ENCODE measurements at regions not wholly inside any gene's neighbourhood (a gene's known extent, or its start where the extent isn't known, plus 50 kb on each side); places are given as distances from the start of the nearest gene placed in this dataset.

- CTCF ChIA-PET, result interaction anchor here (1.0 to 1.5 kb wide), 2 partner anchors 13 to 83 kb away, joined by 3 to 5 read pairs; no protein-coding TSS in a partner anchor
These were observed 506.6 kb upstream of the TMEM132C start for GRCh38 chr12:127760357-127760756.

GRCh38 chr12:127760996-127761395 lies 506.0 kb upstream of the TMEM132C start:
- H3K27me3 ChIP-seq (replicated peaks in 2 of 5; ENCODE audit: control insufficient read depth in 4 of 5, insufficient read depth in 5 of 5, low read length in 4 of 5), result no peaks in the 10 kb centered on the region
- no peak for DNase-seq
- no peaks in the 10 kb centered on the region for H3K36me3 ChIP-seq (ENCODE audit: control insufficient read depth in 4 of 4, insufficient read depth in 4 of 4, low read length in 3 of 4)
- 93% methylated on average over 19 of the region's 22 CpGs for WGBS (ENCODE audit: insufficient coverage)
- no peak overlapping the region for H3K27ac ChIP-seq (ENCODE audit: insufficient read depth in 1 of 2, low read depth in 1 of 2, low read length in 2 of 2, poor library complexity in 1 of 2, severe bottlenecking in 2 of 2)
- ChIA-PET POLR2A (interaction anchor here (0.6 kb wide), 1 partner anchor 17 kb away, joined by 3 read pairs; no protein-coding TSS in a partner anchor), CTCF (interaction anchor here (0.6 to 1.5 kb wide), 4 partner anchors 9 to 84 kb away, joined by 3 to 6 read pairs (median 4); no protein-coding TSS in a partner anchor)
- H3K4me3 ChIP-seq (ENCODE audit: control insufficient read depth in 1 of 7, extremely low read depth in 1 of 7, insufficient read depth in 4 of 7, low read depth in 2 of 7, low read length in 6 of 7), result peak overlapping the region in 1 of 7 experiments; percentile 61
- peaks cover 0 to 11% (median 2%) of the 10 kb centered on the region in 4 experiments for H3K4me1 ChIP-seq (ENCODE audit: control extremely low read depth in 1 of 4, control insufficient read depth in 4 of 4, insufficient read depth in 4 of 4, low read length in 3 of 4)
- H3K9me3 ChIP-seq (ENCODE audit: control extremely low read depth in 1 of 5, control insufficient read depth in 4 of 5, insufficient read depth in 2 of 5, low read depth in 1 of 5, low read length in 4 of 5), result peaks cover 0 to 5% (median 0%) of the 10 kb centered on the region in 5 experiments

More at GRCh38 chr12:127760357-127760756, 506.6 kb upstream of the TMEM132C start:
- Histone ChIP-seq H3K4me1 (ENCODE audit: control extremely low read depth in 1 of 4, control insufficient read depth in 4 of 4, insufficient read depth in 4 of 4, low read length in 3 of 4) (peaks cover 0 to 11% (median 2%) of the 10 kb centered on the region in 4 experiments), H3K4me3 (ENCODE audit: control insufficient read depth in 1 of 7, extremely low read depth in 1 of 7, insufficient read depth in 4 of 7, low read depth in 2 of 7, low read length in 6 of 7) (no peak overlapping the region), H3K36me3 (ENCODE audit: control insufficient read depth in 4 of 4, insufficient read depth in 4 of 4, low read length in 3 of 4) (no peaks in the 10 kb centered on the region), H3K27ac (ENCODE audit: insufficient read depth in 1 of 2, low read depth in 1 of 2, low read length in 2 of 2, poor library complexity in 1 of 2, severe bottlenecking in 2 of 2) (no peak overlapping the region), H3K27me3 (replicated peaks in 2 of 5; ENCODE audit: control insufficient read depth in 4 of 5, insufficient read depth in 5 of 5, low read length in 4 of 5) (no peaks in the 10 kb centered on the region), H3K9me3 (ENCODE audit: control extremely low read depth in 1 of 5, control insufficient read depth in 4 of 5, insufficient read depth in 2 of 5, low read depth in 1 of 5, low read length in 4 of 5) (peaks cover 0 to 7% (median 0%) of the 10 kb centered on the region in 5 experiments)
- 98% methylated on average over 6 of the region's 14 CpGs for WGBS (ENCODE audit: insufficient coverage)
- no peak for DNase-seq
- POLR2A ChIA-PET, result interaction anchor here (0.6 kb wide), 1 partner anchor 18 kb away, joined by 3 read pairs; no protein-coding TSS in a partner anchor

DNA sequence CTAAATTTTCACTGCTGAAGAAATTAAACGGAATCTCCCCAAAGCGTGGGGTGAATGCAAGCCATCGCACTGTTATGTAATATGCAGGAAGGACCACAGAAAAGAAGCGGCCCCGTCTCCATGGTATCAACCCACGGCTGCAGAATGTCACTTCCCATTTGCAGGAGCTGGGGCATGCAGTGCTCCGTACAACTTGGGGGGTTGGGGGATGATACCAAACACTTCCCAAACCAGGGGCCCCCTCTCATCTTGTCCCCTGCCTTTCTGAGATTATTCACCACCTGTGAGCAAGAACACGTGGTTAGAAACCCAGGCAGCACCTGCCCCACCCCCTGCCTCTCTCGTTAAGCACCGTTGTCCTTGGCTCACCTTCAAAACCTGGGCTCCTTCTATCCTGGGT lies 505.1 kb upstream of the TMEM132C start:
- ChIA-PET POLR2A (interaction anchor here (0.5 kb wide), 1 partner anchor 297 kb away, joined by 4 read pairs; no protein-coding TSS in a partner anchor), CTCF (interaction anchor here (1.0 to 1.5 kb wide), 3 partner anchors 48 to 478 kb away, joined by 3 to 5 read pairs (median 3); no protein-coding TSS in a partner anchor)
- peaks cover 0 to 5% (median 0%) of the 10 kb centered on the region in 5 experiments for H3K9me3 ChIP-seq (ENCODE audit: control extremely low read depth in 1 of 5, control insufficient read depth in 4 of 5, insufficient read depth in 2 of 5, low read depth in 1 of 5, low read length in 4 of 5)
- peaks cover 0 to 11% (median 2%) of the 10 kb centered on the region in 4 experiments for H3K4me1 ChIP-seq (ENCODE audit: control extremely low read depth in 1 of 4, control insufficient read depth in 4 of 4, insufficient read depth in 4 of 4, low read length in 3 of 4)
- peak overlapping the region in 3 of 7 experiments; percentile 36 to 61 (median 60) for H3K4me3 ChIP-seq (ENCODE audit: control insufficient read depth in 1 of 7, extremely low read depth in 1 of 7, insufficient read depth in 4 of 7, low read depth in 2 of 7, low read length in 6 of 7)
- no peaks in the 10 kb centered on the region for H3K27me3 ChIP-seq (replicated peaks in 2 of 5; ENCODE audit: control insufficient read depth in 4 of 5, insufficient read depth in 5 of 5, low read length in 4 of 5)
- H3K36me3 ChIP-seq (ENCODE audit: control insufficient read depth in 4 of 4, insufficient read depth in 4 of 4, low read length in 3 of 4), result no peaks in the 10 kb centered on the region
- WGBS (ENCODE audit: insufficient coverage), result 3% methylated on average over 10 of the region's 10 CpGs
- peak overlapping the region in 1 of 2 experiments; percentile 20 for H3K27ac ChIP-seq (ENCODE audit: insufficient read depth in 1 of 2, low read depth in 1 of 2, low read length in 2 of 2, poor library complexity in 1 of 2, severe bottlenecking in 2 of 2)
- peak; percentile 58 to 90 (median 86) for DNase-seq

GRCh38 chr12:127767656-127768055 lies 499.3 kb upstream of the TMEM132C start:
- WGBS (ENCODE audit: insufficient coverage), result 100% methylated on average over 1 of the region's 1 CpG
- H3K9me3 ChIP-seq (ENCODE audit: control extremely low read depth in 1 of 5, control insufficient read depth in 4 of 5, insufficient read depth in 2 of 5, low read depth in 1 of 5, low read length in 4 of 5), result peaks cover 0 to 5% (median 0%) of the 10 kb centered on the region in 5 experiments
- no peak overlapping the region for H3K4me3 ChIP-seq (ENCODE audit: control insufficient read depth in 1 of 7, extremely low read depth in 1 of 7, insufficient read depth in 4 of 7, low read depth in 2 of 7, low read length in 6 of 7)
- POLR2A ChIA-PET, result no interaction called here
- CTCF ChIA-PET, result interaction anchor here (1.4 kb wide), 1 partner anchor 18 kb away, joined by 3 read pairs; no protein-coding TSS in a partner anchor
- H3K36me3 ChIP-seq (ENCODE audit: control insufficient read depth in 4 of 4, insufficient read depth in 4 of 4, low read length in 3 of 4), result no peaks in the 10 kb centered on the region
- H3K4me1 ChIP-seq (ENCODE audit: control extremely low read depth in 1 of 4, control insufficient read depth in 4 of 4, insufficient read depth in 4 of 4, low read length in 3 of 4), result peaks cover 0 to 15% (median 2%) of the 10 kb centered on the region in 4 experiments
- no peaks in the 10 kb centered on the region for H3K27me3 ChIP-seq (replicated peaks in 2 of 5; ENCODE audit: control insufficient read depth in 4 of 5, insufficient read depth in 5 of 5, low read length in 4 of 5)
- DNase-seq, result no peak
- H3K27ac ChIP-seq (ENCODE audit: insufficient read depth in 1 of 2, low read depth in 1 of 2, low read length in 2 of 2, poor library complexity in 1 of 2, severe bottlenecking in 2 of 2), result no peak overlapping the region

- ChIA-PET CTCF (interaction anchor here (0.6 to 1.3 kb wide), 2 partner anchors 9 to 21 kb away, joined by 4 to 6 read pairs; no protein-coding TSS in a partner anchor), POLR2A (no interaction called here)
- peaks cover 0 to 15% (median 2%) of the 10 kb centered on the region in 4 experiments for H3K4me1 ChIP-seq (ENCODE audit: control extremely low read depth in 1 of 4, control insufficient read depth in 4 of 4, insufficient read depth in 4 of 4, low read length in 3 of 4)
- H3K4me3 ChIP-seq (ENCODE audit: control insufficient read depth in 1 of 7, extremely low read depth in 1 of 7, insufficient read depth in 4 of 7, low read depth in 2 of 7, low read length in 6 of 7), result no peak overlapping the region
- no peaks in the 10 kb centered on the region for H3K36me3 ChIP-seq (ENCODE audit: control insufficient read depth in 4 of 4, insufficient read depth in 4 of 4, low read length in 3 of 4)
- H3K9me3 ChIP-seq (ENCODE audit: control extremely low read depth in 1 of 5, control insufficient read depth in 4 of 5, insufficient read depth in 2 of 5, low read depth in 1 of 5, low read length in 4 of 5), result no peaks in the 10 kb centered on the region
- H3K27me3 ChIP-seq (replicated peaks in 2 of 5; ENCODE audit: control insufficient read depth in 4 of 5, insufficient read depth in 5 of 5, low read length in 4 of 5), result no peaks in the 10 kb centered on the region
- DNase-seq, result peak; percentile 89 to 96 (median 94)
- no peak overlapping the region for H3K27ac ChIP-seq (ENCODE audit: insufficient read depth in 1 of 2, low read depth in 1 of 2, low read length in 2 of 2, poor library complexity in 1 of 2, severe bottlenecking in 2 of 2)
- WGBS (ENCODE audit: insufficient coverage), result 3% methylated on average over 6 of the region's 8 CpGs
These were observed 496.9 kb upstream of the TMEM132C start for GRCh38 chr12:127770118-127770517.

DNA sequence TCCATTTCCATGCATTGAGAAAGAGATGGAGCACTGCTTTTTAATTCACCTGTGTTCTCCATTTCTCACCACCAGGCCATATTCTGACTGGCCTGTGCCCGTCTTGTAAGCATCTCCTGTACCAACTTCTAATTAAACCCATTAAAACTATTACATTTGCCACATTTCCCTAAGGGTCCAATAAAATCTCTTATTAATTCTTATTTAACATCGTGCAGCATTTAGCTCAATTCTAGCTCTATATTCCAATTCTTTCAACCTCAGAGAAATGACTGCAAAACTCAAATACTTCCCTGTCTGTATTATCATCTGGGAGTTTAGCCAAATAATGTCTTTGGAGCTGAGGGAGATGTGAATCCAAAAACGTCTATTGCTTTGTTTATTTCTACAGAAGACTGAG lies 495.4 kb upstream of the TMEM132C start:
- no peak for DNase-seq
- H3K36me3 ChIP-seq (ENCODE audit: control insufficient read depth in 4 of 4, insufficient read depth in 4 of 4, low read length in 3 of 4), result no peaks in the 10 kb centered on the region
- peaks cover 0 to 15% (median 2%) of the 10 kb centered on the region in 4 experiments for H3K4me1 ChIP-seq (ENCODE audit: control extremely low read depth in 1 of 4, control insufficient read depth in 4 of 4, insufficient read depth in 4 of 4, low read length in 3 of 4)
- H3K27ac ChIP-seq (ENCODE audit: insufficient read depth in 1 of 2, low read depth in 1 of 2, low read length in 2 of 2, poor library complexity in 1 of 2, severe bottlenecking in 2 of 2), result no peak overlapping the region
- ChIA-PET CTCF (no interaction called here), POLR2A (no interaction called here)
- no peak overlapping the region for H3K4me3 ChIP-seq (ENCODE audit: control insufficient read depth in 1 of 7, extremely low read depth in 1 of 7, insufficient read depth in 4 of 7, low read depth in 2 of 7, low read length in 6 of 7)
- H3K9me3 ChIP-seq (ENCODE audit: control extremely low read depth in 1 of 5, control insufficient read depth in 4 of 5, insufficient read depth in 2 of 5, low read depth in 1 of 5, low read length in 4 of 5), result no peaks in the 10 kb centered on the region
- WGBS (ENCODE audit: insufficient coverage), result 87% methylated on average over 3 of the region's 3 CpGs
- no peaks in the 10 kb centered on the region for H3K27me3 ChIP-seq (replicated peaks in 2 of 5; ENCODE audit: control insufficient read depth in 4 of 5, insufficient read depth in 5 of 5, low read length in 4 of 5)

DNA sequence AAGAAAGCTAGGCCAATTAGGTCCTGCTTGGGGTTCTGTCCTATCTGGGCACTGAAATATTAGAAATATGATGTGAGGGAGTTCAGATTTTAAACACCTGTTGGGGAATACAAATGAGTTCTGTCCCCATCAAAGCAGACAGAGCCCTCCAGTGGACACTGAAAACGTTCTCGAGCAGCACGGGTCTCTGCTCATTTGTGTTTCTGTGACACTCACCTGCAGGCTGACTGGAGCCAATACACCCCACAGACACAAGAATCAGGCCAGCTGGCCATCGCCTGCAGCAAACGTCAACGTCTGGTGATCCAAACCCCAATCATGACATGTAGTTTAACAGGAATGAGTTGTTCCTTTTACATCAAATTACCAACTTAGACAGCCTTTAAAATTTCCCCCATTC lies 493.4 kb upstream of the TMEM132C start:
- Histone ChIP-seq H3K27me3 (replicated peaks in 2 of 5; ENCODE audit: control insufficient read depth in 4 of 5, insufficient read depth in 5 of 5, low read length in 4 of 5) (no peaks in the 10 kb centered on the region), H3K36me3 (ENCODE audit: control insufficient read depth in 4 of 4, insufficient read depth in 4 of 4, low read length in 3 of 4) (no peaks in the 10 kb centered on the region), H3K4me3 (ENCODE audit: control insufficient read depth in 1 of 7, extremely low read depth in 1 of 7, insufficient read depth in 4 of 7, low read depth in 2 of 7, low read length in 6 of 7) (no peak overlapping the region), H3K4me1 (ENCODE audit: control extremely low read depth in 1 of 4, control insufficient read depth in 4 of 4, insufficient read depth in 4 of 4, low read length in 3 of 4) (peaks cover 0 to 15% (median 2%) of the 10 kb centered on the region in 4 experiments), H3K27ac (ENCODE audit: insufficient read depth in 1 of 2, low read depth in 1 of 2, low read length in 2 of 2, poor library complexity in 1 of 2, severe bottlenecking in 2 of 2) (no peak overlapping the region), H3K9me3 (ENCODE audit: control extremely low read depth in 1 of 5, control insufficient read depth in 4 of 5, insufficient read depth in 2 of 5, low read depth in 1 of 5, low read length in 4 of 5) (no peaks in the 10 kb centered on the region)
- DNase-seq, result peak; percentile 28 to 66 (median 35)
- CTCF ChIA-PET, result interaction anchor here (1.0 to 1.7 kb wide), 4 partner anchors 13 to 96 kb away, joined by 3 to 6 read pairs (median 4); no protein-coding TSS in a partner anchor
- WGBS (ENCODE audit: insufficient coverage), result 67% methylated on average over 3 of the region's 6 CpGs
- POLR2A ChIA-PET, result no interaction called here

All from common myeloid progenitor, CD34-positive (primary cell).